Occipital lobe (tissue), 1 donor: ENCODE measurements at regions not wholly inside any gene's neighbourhood (a gene's known extent, or its start where the extent isn't known, plus 50 kb on each side); places are given as distances from the start of the nearest gene placed in this dataset.

Experiments used
- DNase-seq: peaks from one replicate; lab custom pipeline; 2025; lab: John Stamatoyannopoulos, UW

- no peak for DNase-seq
Observed at GRCh38 chr10:21174715-21175495, 277.8 kb upstream of the NEBL start.

DNA sequence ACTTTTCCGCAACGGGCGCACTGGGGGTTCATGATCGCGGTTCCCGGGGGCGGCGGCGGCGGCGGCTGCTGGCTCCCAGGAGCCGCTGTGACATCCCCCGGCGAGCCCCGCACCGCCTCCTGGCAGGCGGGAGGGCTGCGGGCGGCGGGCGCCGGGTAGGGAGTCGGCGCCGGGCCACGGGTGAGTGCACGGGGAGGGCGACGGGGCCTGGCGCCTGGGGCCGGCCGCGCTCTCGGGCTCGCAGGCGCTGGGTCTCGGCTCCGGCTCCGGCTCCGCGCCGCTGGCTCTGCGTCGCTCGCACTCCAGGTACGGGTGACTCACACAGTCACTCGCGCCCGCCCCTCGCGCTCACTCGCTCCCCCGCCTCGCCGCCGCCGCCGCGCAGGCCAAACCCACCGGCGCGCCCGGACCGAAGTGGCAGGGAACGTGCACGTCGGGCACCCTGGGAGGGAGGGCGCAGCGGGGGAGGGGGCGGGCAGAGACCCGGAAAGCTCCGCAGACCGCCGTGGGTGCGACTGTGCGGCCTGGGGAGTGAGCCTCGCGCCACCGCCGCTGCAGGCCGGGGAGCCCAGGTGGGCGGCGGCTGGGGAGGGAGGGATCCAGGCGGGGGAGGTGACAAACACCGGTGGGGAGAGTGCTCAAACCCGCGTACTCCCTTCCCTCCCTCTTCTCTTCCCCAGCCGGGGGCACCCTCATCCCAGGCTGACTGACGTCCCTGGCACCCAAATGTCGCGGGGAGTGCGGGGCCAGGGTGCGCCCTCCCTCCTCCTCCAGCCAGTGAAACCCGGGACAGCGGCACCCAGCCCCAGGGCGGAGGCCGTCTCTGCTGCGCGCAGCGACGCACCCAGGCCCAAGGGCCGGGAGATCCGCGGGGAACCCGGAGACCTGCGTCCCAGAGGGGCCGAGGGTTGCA is 276.9 kb upstream of the NEBL start:
- peak; percentile 63 for DNase-seq

- no peak for DNase-seq
Observed at GRCh38 chr10:21172930-21173801, 276.1 kb upstream of the NEBL start.

DNA sequence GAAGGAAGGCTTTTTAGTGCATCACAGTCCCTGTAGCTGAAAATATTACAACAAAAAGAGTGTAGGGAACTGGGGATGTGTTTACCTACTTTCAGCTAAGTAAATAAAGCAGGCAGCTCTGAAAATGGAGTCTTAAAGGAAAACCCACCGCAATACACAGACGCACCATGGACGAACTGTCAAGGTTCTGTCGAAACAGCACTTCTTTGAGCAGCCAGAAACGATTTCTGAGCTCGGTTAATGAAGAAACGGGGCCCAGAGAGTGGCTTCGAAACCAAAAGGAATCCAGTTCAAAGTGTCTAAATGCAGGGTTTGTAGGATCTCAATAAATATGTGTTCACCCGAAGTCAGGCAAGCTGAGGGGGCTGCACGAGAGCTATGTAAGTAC is 275.4 kb upstream of the NEBL start:
- DNase-seq: no peak

GRCh38 chr10:21171936-21172541 is 274.9 kb upstream of the NEBL start:
- DNase-seq: no peak

- DNase-seq: no peak
Observed at GRCh38 chr10:21171197-21171935, 274.3 kb upstream of the NEBL start.

DNA sequence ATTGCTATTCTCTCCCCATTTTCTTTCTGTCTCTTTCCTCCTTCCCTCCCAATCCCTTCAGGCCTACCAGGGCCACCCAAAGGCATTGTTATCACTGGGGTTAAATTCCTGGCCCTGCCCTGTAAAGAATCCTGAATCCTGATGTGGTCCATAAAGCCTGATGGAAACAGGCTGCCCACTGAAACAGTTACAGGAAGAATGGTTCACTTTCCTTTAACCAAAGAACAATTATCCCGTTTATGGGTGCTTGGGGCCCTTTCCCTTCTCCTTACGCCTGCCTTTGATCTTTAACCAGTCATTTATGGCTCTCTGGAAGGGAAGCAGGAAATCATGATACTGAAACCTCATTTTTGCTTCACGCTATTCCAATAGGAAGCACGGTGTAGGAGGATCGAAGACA is 273.1 kb upstream of the NEBL start:
- DNase-seq: no peak

- DNase-seq: no peak
Observed at GRCh38 chr10:21169271-21169670, 272.2 kb upstream of the NEBL start.

- DNase-seq: no peak
Observed at GRCh38 chr10:21167288-21168010, 270.3 kb upstream of the NEBL start.

DNA sequence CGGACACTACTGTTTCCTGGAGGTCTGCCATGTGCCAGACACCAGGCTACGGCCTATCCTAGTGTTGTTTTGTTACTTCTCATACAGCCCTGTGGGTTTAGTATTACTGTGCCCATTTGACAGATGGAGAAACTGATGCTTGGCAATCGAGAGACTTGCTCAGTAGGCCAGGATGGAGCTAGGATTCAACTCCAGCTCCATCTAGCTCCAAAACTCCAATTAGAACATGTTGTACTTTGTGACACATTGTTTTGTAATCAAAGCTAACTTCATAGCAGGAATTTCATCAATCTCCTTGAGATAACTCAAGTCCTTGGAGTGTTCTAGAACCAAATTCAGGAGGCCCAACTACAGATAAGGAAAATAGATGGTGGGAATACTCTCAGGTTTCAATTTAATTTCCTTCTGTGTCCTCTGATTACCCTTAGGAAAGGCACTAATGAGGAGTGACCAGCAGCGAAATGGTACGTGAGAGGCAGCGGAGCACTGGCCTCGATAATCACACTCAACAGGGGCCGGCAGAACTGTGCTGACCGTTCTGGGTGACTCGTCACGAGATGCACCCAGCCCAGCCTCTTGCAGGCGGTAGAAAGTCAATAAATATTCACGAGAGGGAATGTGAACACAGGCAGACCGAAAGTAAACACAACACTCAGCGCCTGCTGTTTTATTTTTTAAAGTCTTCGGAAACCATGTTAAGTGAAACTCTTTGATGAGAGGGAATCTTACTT is 269.6 kb upstream of the NEBL start:
- no peak for DNase-seq

GRCh38 chr10:21165489-21165888 is 268.4 kb upstream of the NEBL start:
- DNase-seq: no peak

- DNase-seq: no peak
Observed at GRCh38 chr10:21164687-21165086, 267.6 kb upstream of the NEBL start.

- no peak for DNase-seq
Observed at GRCh38 chr10:21162948-21163347, 265.8 kb upstream of the NEBL start.

DNA sequence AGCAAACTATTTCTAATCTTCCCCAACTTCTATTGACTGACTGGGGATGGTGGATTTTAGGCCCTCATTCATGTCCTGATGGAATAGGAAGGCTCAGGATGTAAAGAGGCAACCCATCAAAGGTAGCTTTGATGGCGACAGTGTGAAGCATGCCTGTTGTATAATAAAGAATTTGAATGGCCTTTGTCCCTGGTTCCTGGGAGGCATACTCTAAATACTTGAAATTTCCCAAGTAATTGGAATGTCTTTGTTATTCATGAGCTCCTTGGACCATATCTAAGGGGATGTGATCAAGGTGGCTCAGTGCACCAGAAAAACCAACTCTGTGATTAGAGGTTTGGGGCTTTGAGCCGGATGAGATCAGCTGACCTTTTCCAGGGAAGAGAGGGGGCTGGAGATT is 264.5 kb upstream of the NEBL start:
- DNase-seq: no peak

DNA sequence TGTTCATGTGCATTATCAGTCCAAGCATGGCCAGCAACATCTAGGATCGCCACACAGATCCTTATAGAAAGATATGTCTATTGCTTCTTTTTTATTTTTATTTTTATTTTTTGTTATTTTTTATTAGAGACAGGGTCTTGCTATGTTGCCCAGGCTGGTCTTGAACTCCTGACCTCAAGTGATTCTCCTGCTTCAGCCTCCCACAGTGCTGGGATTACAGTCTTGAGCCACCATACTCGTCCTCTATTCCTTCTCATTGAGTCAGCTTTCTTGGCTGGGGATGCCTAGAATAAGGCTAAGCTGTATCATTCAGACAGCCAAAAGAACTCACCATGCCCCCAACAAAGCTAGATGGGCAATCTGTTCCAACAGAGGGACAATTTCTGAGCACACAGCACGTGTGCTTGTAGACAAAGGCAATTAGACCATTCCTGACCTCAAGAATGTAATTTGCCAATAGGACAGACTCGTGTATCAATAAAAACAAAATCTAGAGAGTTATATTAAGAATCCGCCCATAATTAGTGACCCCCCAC is 264.0 kb upstream of the NEBL start:
- DNase-seq: no peak

GRCh38 chr10:21160116-21160515 is 263.0 kb upstream of the NEBL start:
- no peak for DNase-seq

DNA sequence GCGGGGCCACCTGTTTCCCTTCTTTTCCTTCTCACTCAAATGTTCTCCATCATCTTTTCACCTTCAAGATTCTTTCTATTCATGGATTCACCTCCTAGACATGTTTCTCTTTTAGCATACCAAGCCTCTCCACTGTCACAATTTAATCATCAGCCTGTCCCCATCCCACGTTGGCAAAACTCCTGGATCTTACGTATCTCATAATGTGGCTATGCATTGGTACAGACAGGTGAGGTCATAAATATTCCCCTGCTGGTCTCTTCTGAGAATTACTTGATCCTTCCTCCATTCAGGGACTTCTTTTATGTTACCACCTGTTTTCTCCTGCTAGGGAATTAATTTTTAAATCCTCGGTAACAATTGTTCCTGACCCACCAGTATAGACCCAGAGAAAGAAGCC is 262.6 kb upstream of the NEBL start:
- DNase-seq: no peak

DNA sequence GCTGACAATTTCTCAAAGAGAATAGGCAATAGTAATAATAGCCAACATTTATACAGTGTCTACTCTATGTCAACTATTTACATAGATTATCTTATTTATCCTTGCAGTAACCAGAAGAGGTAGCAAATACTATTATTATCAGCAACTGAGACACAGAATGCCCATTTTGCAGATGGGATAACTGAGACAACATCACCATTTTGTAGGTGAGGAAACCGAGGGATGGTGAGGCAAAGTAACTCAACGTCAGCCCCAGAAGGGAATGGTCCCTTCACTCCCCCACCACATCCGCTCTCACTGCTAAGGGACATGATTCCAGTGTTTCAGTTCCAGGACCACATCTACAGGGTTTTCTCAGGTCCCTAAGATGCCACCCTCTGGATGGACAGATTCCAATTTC is 261.2 kb upstream of the NEBL start:
- DNase-seq: no peak

DNA sequence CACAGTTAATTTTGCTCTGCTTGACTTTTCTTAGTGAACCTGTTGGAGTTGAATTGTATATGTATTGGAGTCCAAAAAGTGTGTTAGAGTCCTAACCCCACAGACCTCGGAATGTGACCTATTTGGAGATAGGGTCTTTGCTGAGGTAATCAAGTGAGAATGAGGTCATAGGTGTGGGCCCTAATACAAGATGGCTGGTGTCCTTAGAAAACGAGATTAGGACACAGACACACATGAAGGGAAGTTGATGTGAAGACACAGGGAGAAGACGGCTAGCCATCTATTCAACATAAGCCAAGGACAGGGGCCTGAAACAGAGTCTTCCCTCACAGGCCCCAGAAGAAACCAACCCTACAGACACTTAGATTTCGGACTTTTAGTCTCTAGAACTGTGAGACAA is 260.6 kb upstream of the NEBL start:
- no peak for DNase-seq
